Activated CD4-positive, CD25-positive, alpha-beta regulatory T cell treated with anti-CD3 and anti-CD28 coated beads, Interleukin-2, amount 50 U/mL, for 72 hours (primary cell): ENCODE measurements at regions not wholly inside any gene's neighbourhood (a gene's known extent, or its start where the extent isn't known, plus 50 kb on each side); places are given as distances from the start of the nearest gene placed in this dataset.

Source experiments
- DNase-seq: peaks from one replicate; pipeline ENCODE4 v3.0.0; 2021

DNA sequence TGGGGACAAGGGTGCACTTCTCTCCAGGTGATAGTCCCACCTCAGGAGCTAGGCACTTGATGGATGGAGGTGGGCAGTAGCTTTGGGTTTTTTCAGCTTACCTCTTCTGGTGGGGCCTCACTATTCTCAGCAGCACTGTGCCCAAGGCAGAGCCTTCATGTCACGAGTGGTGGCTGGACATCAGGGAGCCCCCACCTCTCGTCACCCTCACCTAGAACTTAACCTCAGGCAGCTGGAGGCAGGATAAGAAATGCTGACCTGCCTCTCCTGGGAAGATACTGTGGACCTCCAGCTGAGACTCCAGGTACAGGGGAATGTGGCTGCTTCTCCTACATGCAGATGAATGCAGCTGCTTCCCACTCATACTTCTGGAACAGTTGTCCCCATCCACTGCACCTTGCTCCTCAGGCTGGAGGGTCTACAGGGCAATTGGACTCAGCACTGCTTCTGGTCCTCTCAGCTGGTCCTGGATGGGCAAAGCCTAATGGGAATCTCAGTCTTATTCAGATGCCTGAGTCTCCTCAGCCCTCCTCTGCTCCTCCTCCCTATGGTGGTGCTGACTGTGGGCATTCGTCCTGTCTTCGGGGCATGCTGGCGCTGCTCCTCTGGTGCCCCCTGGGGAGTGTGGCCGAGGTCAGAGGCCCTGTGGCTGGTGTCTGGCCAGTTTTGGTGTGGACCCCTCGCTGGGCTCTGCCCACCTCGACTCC, 129.9 kb downstream of the KLF13 start:
- peak; percentile 21 for DNase-seq

DNA sequence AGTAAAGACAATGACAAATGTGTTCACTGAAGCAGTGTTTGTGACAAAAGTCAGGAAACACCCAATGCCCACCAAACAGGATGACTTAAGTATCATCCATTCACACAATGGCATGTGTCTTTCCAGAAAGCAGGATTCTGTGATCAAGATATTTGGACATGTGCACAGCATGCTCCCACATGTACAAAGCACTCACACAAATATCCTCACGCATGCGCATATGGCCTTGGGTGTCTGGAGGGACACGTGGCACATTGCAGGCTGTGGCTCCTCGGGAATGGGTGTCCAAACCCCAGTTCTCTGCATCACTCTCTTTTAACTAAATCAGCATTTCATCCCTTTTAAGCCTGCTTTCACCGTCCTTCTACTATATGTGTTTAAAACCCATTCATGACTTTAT, 130.5 kb downstream of the KLF13 start:
- DNase-seq: no peak

DNA sequence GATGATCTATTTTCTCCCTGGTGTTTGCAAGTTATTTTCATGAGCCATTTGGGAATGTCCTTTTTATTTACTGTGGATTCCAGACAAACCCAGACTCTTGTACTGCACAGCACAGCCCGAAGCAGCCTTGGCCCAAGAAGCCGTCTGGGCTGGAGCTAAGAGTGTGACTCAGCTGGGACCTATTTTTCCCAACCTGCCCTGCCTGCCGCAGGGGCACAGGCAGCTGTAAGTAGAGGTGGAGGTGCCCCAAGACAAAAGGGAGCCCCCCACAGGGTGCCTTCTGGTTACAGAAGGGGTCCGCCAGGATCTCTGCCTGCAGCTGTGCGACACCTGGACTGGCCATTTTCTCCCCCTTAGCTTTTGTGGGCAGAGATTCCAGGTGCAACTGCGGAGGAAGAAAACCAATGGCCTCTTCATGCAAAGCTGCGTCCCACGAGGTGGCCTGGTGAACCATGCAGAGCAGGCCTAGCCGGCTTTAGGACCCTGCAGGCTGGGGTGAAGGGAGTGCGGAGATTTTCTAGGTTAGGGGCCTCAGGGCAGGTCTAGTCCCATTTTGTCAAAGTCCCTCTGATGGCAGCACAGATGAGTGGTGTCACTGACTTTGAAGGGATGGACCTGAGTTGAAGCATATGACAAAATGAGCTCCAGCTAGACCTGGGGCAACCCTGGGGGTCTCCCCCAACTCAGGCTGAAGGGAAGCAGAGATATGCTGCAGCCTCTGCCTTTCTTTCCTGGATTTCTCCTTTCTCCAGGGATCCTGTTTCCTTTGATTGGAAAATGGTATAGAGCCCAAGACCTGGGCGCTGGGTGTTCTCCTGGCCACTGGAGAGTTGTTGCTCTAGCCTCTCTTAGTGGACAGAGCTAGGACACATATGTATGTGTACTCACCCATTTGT, 131.2 kb downstream of the KLF13 start:
- DNase-seq: peak; percentile 23

DNA sequence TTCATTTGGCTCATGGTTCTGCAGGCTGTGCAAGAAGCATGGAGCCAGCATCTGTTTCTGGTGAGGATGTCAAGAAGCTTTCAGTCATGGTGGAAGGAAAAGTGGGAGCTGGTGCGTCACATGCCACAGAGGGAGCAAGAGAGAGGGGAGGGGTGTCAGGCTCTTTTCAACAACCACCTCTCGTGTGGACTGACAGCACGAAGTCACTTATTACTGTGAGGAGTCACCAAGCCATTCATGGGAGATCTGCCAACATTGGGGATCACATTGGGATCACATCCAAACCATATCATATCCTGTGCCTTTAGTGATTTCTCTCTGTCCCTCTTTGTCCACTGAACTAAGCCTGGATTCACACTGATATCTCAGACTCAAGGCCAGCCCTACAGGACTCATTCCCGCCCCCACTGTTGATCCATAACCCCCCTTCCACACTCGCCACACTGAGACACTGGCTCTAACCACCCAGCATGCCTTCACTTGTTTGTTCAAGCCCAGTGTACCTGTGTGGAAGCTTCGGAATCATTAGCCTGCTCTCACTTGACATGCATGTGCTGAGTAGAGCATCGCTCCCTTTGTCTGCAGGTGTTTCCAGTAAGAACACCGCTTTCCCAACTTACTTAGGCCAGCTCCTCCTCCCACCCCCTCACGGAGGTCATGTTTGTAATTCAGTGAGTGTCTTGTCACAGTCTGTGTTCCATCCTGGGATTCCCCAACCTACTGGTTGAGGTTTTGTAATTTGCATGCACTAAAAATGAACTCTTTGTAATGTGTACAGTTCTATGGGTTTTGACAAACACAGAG, 132.2 kb downstream of the KLF13 start:
- DNase-seq: peak; percentile 35

DNA sequence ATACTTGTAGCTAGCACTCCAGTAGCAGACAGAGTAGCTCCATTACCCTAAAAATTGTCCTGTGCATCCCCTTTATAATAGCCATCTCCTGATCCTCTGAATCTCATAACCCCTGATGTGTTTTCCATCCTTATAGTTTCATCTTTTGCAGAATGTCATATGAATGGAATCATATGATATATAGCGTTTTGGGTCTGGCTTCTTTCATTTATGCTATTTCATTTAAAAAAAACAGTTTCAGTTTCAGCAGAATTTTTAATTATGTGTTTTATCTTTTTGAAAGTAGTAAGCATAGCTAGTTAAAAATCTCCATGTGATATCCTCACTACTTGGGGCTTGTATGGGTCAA, 132.7 kb downstream of the KLF13 start:
- DNase-seq: no peak

DNA sequence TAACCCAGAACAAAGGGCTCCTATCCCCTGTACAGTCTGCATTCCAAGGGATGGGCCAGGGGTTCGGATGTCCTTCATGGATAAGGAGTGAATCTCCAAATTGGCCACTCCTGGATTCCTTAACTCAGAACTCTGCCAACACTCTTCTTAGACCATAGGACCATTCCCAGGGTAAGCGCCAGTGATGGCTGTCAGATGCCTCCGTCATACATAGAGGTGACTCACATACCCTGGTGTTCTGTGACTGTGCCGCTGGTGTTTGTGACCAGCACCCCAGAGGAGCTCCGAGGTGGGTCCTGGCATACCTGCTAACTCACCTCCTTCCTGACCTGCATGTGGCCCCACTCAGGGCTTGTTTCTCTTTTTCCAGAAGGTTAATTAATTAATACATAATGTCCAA, 134.7 kb downstream of the KLF13 start:
- DNase-seq: peak; percentile 13

DNA sequence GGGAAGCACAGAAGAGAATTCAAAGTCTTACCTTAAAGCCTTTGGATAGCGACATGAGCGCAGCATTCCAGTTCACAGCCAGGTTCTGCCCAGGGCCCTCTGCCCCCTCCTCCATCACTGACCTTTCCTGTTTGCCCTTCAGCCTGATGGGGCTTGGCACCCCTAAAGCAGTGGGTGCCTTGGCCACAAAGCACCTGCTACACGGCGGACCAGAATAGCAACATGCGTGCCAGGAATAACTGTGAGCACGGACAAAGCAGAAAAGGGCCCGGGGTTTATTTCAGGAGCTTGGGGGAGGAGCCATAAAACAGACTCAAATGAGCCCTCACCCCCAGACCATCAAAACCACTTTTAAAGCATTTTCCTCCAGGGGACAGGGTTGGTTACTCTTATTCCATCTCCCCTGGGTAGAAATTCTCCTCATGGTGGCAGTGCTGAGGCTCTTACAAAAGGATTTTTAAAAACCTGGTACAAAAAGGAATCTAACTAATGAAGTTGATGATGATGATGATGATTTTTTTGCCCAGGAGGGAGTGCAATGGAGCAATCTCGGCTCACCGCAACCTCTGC, 135.4 kb downstream of the KLF13 start:
- DNase-seq: no peak

DNA sequence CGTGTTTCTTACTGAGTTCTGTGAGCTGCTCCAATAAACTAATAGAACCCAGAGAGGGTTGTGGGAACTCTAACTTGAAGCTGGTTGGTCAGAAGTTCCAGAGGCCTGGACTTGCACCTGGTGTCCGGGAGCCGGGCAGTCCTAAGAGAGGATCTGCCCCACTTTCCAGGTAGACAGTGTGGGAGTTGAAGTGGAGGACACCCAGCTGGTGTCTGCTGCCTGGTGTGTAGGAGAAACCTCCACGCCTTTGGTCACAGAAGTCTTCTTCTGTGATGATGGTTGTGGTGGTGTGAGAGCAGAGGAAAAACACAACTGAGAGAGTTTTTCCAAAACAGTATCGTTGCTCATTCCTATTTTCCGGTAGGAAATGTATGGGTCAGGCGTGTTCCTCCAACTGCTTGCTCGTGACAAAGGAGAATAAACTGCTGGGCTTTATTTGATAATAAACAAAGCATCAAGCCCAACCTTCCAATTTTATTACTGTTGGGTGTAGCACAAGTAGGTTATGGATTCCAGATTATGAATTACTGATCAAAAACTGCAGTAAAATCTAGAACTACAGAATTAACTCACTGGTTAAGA, 137.0 kb downstream of the KLF13 start:
- no peak for DNase-seq

DNA sequence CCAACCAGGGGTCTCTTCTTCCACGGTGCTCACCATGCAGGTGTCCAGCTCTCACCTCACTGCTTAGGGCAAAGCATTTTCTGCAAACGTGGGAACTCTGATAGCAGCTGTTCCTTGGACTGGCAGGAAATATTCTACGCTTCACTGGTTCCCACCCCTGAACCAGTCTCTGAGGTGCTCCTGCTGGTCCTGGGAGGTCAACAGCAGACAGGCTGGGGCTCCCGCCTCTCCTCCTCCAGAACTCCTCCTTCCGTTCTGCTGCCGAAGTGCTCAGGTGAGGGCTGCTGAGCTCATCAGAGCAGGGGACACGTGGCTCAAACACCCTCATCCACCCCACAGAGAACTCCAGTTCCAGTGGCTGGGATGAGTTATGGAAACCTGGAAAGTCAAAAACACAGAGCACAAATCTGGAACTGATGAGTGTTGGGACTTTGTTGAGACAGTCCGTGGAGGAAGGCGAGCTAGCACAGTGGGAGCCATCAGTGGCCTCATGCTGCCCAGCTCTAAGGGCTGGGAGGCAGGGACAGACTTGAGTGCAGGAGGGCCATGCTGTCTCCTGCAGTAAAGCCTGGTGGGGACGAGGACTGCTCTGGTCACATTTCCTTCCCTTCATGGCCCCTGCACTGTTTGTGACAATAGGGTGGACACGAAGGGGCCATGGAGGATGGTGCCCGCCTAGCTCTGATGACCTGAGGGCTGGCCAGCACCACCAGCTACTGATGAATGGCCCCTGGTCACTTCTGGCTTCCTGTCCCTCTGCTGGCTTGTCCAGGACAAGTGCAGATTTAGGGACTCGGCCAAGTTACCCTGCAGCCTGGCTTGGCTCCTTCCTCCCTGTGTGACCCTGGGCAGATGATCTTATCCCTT, 137.8 kb downstream of the KLF13 start:
- DNase-seq: peak; percentile 7

DNA sequence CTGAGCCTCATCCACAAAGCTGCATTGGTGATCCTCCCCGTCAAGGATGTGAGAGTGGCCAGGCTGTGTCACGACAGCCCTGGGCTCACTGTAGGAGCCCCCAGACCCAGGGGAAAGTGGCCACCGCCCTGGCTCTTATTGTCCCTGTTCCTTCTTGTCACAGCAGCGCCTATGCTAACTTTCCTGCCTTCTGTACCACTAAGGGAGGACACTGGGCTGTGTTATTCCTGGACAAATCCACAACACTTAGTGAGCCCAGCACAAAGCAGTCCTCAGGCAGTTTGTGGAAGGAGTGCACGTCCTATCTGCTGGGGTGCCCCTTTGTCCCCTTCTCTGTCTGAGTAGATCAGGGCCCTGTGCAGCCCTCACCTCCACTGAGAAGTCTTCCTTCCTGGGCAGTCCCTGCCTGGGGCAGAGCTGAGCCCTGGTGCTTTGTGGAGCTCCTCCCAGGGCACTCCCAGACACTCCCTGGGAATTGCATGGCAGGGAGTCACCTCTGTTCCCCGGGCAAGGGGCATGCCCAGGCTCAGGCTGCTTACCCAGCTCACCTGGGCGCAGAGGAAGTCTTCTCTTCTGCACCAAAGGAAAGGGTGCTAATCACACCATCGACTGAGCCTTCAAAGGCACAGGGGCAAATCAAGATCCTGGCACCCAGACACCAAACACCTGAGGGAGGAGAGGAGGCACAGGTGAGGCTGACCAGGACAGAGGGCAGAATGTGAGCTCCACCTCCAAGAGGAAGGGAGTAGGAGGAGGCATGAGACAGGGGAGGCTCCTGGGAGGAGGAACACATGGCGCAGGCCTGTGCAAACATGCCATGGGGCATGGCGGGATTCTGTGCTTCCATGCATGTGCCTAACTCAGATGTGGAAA, 138.7 kb downstream of the KLF13 start:
- DNase-seq: peak; percentile 23

DNA sequence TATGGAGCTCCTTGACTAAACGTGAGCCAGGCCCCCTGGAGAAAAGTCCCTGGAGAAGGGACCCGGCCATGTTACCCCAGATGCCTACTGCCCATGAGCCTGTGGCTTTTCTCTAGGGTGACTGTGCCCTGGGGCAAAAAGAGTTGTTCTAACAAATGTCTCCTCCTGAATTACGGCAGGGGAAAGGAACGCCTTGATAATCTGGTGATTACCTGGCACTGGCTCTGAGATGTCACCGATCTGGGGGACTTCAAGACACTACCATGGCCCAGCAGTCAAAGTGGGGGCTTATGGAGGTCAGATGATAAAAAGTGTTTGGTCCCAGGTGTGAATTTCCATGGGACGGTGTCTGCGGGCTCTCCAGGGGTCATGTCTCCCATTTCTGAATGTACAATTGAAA, 140.7 kb downstream of the KLF13 start:
- DNase-seq: peak; percentile 8

DNA sequence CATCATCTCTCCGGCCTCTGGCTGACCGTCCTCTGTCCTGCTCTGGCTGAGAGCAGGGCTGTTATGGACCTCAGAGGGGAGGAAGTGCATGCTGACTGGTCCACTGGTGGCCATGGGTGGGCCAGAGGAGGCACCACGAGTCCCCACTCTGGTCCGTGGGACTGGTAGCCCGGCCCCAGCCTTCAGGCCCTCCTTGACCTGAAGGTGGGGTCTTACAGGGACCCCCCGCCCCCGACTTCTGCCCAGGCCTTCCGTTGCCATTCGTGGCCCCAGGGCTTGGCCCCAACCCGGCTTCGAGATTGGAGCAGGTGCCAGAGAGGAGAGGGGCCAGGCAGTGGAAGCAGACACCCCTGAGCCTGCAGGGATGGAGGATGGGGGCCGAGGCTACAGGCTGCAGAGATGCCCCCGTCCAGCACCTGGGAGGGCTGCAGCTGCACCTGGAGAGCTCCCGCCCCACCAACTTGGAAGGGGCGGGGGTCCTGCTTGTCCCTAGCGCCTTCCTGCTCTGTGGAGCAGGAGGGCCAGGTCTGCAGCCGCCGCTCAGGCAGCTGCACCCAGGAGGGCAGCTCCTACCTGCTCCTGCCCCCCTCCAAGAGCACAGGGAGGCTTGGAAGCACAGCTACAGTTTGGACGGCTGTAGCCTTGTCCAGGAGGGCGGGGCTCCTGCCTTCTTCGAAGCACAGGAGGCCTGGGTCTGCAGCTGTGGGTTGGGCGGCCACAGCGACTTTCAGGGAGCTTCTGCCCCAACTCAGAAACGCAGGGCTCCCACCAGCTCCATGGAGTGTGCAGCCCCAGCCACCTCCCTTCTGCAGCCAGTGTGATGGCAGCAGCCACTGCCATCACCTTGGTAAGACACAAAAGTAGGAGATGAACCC, 142.5 kb downstream of the KLF13 start:
- DNase-seq: peak; percentile 21

DNA sequence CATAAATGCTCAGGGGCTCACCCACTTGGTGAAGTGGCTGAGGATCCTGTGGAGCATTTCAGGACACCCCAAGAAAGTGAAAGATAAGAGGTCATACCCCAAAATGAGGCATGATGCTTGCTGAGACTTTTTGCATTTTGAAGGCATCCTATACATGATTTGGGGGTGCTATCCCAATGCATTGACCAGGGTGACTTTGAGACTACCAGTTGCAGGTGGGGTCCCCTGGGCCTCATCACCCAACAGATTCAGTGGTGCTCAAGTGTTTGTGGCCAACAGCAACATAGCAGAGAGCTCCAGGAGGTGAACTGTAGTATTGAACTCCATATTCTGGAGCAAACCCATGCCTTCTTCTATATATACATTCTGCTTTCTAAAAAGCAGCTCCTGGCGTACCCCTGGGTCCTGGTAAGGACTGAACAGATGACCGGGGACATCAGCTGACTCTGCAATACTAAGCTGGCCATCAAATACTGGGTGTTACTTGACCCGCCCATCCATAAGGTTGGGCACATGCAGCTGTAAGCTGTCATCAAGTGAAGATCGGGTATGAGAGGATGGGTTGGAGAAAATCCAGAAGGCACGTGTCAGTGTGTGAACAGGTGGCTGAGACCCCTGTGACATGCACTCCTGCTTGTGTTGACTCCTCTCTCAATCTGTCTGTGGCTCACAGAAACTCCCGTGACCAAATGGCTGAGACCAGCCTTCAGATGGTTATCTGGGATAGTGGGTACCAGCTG, 143.3 kb downstream of the KLF13 start:
- DNase-seq: peak; percentile 5

DNA sequence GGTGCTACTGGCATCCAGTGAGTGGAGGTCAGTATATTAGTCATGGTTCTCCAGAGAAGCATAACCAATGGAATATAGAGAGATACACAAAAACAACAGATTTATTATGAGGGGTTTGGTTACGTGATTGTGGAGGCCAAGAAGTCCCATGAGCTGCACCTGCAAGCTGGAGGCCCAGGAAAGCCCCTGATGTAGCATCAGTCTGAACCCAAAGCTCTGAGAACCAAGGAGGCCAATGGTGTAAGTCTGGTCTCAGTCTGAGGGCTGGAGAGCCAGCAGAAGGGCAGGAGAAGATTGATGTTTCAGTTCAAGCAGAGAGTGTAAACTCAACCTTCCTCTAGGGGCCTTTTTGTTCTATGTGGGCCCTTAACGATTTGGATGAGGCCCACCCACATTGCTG, 144.1 kb downstream of the KLF13 start:
- DNase-seq: no peak

DNA sequence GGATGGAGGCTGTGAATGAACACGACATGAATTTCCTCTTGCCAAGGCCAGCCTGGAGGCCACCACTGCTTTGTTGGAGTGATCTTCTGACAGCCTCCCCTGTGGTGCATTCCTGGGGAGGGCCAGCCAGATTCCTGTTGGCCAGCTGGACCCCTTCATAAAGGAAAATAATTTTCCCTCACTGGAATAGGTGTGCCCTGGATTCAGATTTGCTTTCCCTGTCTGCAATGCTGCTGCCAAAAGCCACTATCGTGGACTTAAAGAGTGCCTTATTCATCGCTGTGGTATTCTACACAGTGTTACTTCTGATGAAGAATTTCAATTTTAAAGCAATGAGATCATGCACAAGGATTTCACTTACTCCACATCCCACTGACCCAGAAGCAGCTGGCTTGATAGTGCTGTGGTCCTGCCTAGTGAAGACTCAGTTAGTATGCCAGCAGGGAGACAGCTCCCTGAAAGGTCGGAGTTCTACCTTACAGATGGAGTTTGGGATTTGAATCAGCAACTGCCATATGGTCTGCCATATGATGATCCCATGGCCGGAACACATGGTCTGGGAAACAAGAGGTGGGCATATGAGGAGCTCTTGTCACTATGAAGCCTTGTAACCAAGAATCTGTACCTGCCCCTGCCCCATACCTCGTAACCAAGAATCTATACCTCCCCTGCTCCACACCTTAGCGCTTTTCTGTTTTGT, 145.2 kb downstream of the KLF13 start:
- no peak for DNase-seq

DNA sequence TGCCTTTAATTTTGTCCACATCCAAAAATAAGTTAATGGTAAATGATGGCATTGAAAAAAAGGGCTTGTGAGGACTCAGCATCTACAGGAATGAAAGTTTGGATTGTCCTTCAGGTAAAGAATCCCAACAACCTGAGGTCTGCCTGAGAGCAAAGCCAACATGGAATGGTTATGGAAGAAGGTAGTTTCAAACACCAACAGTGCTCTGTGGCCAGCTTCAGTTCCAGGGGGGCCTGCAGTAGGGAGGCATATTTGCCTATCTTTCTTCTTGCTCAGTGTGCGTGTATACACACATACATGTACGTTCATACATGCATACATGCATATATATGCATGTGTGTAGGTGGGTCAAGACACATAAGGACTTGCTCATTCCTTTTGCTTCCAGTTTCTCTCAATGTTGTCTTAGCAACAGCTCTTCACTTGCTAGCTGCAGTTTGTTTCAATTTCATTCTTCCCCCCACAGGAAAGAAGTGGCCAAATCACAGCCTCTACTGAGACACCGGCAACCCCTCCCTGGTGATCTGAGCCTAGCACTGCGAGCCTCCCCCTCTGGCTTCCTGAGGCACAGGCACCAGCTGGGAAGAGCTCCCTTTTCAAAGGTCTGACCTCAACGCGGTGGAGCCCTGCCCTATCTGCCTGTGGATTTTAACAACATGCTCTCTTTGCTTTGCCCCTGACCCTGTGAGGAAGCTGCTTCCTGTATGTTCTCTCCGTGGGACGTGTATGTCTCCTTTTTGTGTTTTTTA, 146.2 kb downstream of the KLF13 start:
- peak; percentile 37 for DNase-seq

DNA sequence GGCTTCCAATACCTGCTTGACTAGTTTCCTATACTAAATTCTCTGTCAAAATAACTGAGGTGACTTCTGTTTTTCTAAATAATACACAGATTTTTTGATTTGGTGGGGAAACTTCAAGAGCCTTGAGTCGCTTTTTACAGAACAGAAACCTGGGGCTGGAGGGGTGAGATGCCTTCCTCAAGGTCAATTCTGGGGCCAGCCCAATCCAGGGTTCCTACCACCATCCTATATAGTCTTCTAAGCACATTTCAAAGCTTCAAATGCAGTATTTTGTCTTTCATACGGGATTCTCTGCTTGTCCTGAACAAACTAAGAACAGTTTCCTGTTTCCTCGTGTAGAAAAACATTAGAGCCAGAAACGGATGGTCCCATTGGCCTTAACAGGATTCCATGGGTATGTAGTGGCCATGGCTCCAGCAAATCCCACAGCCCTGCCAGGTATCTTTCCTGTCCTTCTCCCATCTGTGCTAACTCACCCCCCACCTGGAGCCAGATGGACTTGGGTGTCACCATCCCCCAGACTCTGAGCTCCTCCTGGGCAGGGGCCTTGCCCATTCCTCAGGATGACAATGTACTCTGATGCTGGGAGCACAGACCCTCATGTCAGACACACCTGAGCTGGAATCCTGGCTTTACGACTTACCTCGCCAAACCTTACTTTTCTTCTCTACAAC, 146.9 kb downstream of the KLF13 start:
- DNase-seq: peak; percentile 26
